ENCODE measurements at regions not wholly inside any gene's neighbourhood (a gene's known extent, or its start where the extent isn't known, plus 50 kb on each side); places are given as distances from the start of the nearest gene placed in this dataset.

DNA sequence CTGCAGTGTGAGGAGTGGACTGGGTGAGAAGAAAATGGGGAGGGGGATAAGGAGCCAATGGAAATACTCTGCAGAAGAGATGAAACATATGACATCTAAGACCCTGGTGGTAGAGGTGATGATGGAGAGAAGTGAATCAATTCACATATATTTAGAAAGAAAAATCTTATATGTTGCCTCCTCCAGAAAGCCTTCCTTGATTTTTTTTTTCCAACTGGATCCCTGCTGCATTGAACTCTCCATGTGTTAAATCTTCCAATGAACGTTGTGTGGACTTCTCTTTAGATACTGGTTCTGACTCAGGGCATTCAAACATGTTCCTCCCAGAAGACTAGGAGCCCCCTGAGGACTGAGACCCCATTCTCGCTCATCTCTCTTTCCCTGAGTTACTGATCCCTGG, 348.3 kb downstream of the TSHZ3 start:
- TF ChIP-seq ISL1 (CRISPR knock-in tag; IDR thresholded peaks at IDR 0.05) (no peak), RARB (CRISPR knock-in tag; IDR thresholded peaks at IDR 0.05) (no peak), PATZ1 (CRISPR knock-in tag; IDR thresholded peaks at IDR 0.05; ENCODE audit: borderline replicate concordance) (no peak), ZFP30 (CRISPR knock-in tag; IDR thresholded peaks at IDR 0.05) (no peak), OSR1 (CRISPR knock-in tag; IDR thresholded peaks at IDR 0.05) (no peak), BACH2 (CRISPR knock-in tag; IDR thresholded peaks at IDR 0.05; ENCODE audit: borderline replicate concordance) (no peak)

All from SK-N-SH treated with all-trans-retinoic acid at 6 μM for 48 hours (cell line).